ENCODE measurements at regions not wholly inside any gene's neighbourhood (a gene's known extent, or its start where the extent isn't known, plus 50 kb on each side); places are given as distances from the start of the nearest gene placed in this dataset.

- TF ChIP-seq CTCF (IDR thresholded peaks at IDR 0.05; ENCODE audit: low read depth, low read length, poor library complexity, severe bottlenecking) (no peak), EZH2phosphoT487 (IDR thresholded peaks at IDR 0.05; ENCODE audit: borderline replicate concordance, low read length) (no peak)
Observed at GRCh38 chr3:159028706-159029105, 226.9 kb downstream of the MFSD1 start.

Measured in DOHH2 (cell line).